Stimulated activated naive CD8-positive, alpha-beta T cell treated with anti-CD3 and anti-CD28 coated beads, Interleukin-15, amount 100 ng/mL, for 72 hours (primary cell): ENCODE measurements at regions not wholly inside any gene's neighbourhood (a gene's known extent, or its start where the extent isn't known, plus 50 kb on each side); places are given as distances from the start of the nearest gene placed in this dataset.
"Not testable (repeated sequence)": the region's sequence is repeated elsewhere in the genome, so short reads cannot be mapped to it uniquely, and the experiment has no call there.

Experiments
- ATAC-seq: fragments of 150-1000 bp; cut with Tn5 transposase; 2 replicates; pipeline ENCODE4 v1.10.0; 2021; ENCODE audit warnings: mild to moderate bottlenecking, moderate library complexity
- DNase-seq, 2 donors: peaks; one replicate each; pipeline ENCODE4 v3.0.0; 2021 to 2022
- H3K27ac Mint-ChIP-seq, 2 donors: one replicate each; pipeline ENCODE4 v1.8.0; 2022; ENCODE audit warnings: mild to moderate bottlenecking in 2 of 2, mixed read lengths in 2 of 2, moderate library complexity in 2 of 2
- H3K27me3 Mint-ChIP-seq: one replicate; pipeline ENCODE4 v1.8.0; 2022; ENCODE audit warnings: mixed read lengths
- H3K4me1 Mint-ChIP-seq: one replicate; pipeline ENCODE4 v1.8.0; 2022; ENCODE audit warnings: mild to moderate bottlenecking, mixed read lengths
- H3K4me3 Mint-ChIP-seq, 2 donors: one replicate each; pipeline ENCODE4 v1.8.0; 2022; ENCODE audit warnings: mild to moderate bottlenecking in 2 of 2, mixed read lengths in 2 of 2, moderate library complexity in 1 of 2
- H3K9me3 Mint-ChIP-seq, 2 donors: one replicate each; pipeline ENCODE4 v1.8.0; 2022; ENCODE audit warnings: mixed read lengths in 2 of 2

DNA sequence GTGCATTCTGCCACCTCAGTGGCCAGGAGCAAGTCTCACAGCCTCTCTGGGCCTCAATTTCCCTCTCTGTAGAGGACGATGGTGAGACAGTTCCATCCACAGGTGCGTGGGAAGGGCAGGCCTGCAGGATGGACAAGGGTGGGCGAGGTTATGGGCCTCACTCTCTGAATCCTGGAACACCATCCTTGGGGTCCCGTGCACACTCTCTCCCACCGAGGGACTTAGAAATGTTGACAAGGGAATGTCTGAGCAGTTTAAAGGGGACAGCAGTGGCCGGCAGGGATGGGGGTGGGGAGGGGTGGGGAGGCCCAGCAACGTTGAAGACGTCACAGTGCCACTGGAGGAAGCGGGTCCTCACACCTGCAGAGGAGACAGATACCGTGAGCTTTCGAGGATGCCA, 111.5 kb downstream of the FOXL3 start:
- Mint-ChIP-seq H3K4me3 (no peak overlapping the region), H3K4me1 (peaks cover 5% of the 10 kb centered on the region), H3K27ac (no peak overlapping the region), H3K9me3 (peaks cover 8 to 40% of the 10 kb centered on the region in 2 donors), H3K27me3 (no peaks in the 10 kb centered on the region)
- ATAC-seq (no peak), DNase-seq (no peak)

DNA sequence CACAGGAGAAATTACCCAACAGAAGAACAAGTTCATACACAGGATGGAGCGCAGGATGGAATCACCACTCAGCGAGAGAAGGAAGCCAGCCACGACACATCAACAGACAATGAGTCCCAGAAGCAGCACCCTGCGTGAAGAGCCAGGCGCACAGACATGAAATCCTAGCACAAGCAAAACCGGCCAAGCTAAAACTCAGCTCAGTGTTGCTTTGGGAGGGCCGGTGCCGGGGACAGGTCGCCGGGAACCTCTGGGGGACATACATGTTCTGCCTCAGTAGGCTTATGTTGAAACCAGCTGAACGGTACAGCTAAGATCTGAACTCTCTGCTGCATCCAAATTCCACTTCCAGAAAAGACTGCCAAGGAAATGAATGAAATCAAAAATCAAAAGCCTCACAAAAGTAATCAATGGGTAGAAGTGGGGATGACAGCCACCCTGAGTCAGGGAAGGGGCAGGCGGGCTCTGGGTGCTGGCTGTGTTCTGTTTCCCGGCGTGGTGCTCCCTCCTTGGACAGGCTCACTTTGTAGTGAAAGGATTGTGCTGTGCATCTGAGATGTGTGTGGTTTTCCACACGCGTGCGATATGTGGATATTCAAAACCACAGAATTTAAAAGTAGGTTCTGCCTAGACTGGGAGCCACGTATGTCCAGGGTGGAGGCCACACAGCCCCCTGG, 114.7 kb downstream of the PDGFA start:
- H3K9me3 Mint-ChIP-seq = peaks cover 0 to 13% of the 10 kb centered on the region in 2 donors
- ATAC-seq = no peak
- H3K4me1 Mint-ChIP-seq = peaks cover 5% of the 10 kb centered on the region
- H3K4me3 Mint-ChIP-seq = no peak overlapping the region
- DNase-seq = no peak
- no peak overlapping the region for H3K27ac Mint-ChIP-seq
- H3K27me3 Mint-ChIP-seq = no peaks in the 10 kb centered on the region

DNA sequence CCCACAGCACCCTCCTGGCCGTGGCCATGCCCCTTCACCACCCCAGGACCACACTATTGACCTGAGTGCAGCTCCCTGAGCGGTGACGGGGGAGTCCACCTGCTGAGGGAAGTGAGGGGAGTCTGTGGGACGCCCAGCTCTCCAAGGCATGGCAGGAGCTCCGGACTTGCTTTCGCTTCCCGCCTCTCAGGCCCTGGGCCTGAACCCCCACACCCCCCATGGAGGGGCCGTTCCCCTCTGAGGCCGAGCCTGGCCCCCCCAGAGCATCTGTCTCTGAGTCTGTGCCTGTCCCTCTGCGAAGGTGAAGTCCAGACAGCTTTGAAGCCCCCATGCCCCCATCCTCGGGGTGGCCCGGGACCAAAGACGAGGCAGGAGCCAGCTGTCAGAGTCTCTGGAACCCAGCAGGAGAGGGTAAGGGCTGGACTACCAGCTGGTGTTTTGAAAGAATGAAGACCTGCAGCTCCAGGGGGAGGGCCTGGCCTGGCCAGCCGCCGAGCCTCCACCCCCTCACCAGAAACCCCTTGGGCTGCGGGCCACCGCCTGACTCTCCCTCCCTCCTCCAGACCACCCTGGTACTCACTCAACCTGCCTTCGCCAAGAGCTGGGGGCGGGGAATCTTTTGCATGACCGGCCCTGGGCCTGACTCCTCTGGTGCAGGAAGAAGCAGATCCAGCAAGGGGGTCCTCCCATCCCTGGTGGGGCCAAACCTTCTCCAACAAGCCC, 114.0 kb downstream of the PDGFA start:
- Mint-ChIP-seq H3K4me3 (no peak overlapping the region), H3K27ac (peak overlapping the region in 1 of 2 donors; percentile 92), H3K27me3 (no peaks in the 10 kb centered on the region), H3K4me1 (peaks cover 5% of the 10 kb centered on the region), H3K9me3 (peaks cover 0 to 8% of the 10 kb centered on the region in 2 donors)
- ATAC-seq (no peak), DNase-seq (no peak)

DNA sequence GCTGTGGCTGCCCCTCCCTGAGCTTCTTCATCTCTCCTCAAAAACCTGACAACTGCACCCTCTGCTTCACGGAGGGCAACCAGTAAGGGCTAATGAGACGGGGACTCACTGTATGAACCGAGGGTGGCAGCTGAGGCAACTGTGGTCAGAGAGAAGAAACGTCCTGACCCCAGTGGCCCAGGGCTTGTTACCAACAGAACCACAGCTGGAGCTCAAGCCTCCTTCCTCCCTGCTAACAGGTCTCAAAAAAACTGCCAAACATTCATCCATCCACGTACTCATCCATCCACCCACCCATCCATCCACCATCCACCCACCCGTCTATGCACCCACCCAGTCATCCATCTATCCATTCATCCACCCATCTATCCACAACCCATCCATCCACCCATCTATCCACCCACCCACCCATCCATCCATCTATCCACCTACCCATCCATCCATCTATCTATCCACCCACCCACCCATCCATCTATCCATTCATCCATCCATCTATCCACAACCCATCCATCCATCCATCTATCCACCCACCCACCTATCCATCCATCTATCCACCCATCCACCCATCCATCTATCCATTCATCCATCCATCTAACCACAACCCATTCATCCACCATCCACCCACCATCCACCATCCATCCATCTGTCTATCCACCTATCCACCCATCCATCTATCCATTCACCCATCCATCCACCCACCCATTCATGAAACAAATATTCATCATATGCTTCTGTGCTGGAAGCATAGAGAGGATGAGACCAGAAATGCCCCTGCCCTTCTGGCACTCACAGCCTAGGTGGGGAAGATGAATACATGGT, 111.7 kb downstream of the PDGFA start:
- Mint-ChIP-seq H3K27ac (no peak overlapping the region), H3K9me3 (peaks cover 0 to 8% of the 10 kb centered on the region in 2 donors), H3K4me3 (no peak overlapping the region), H3K27me3 (no peaks in the 10 kb centered on the region), H3K4me1 (peaks cover 11% of the 10 kb centered on the region)
- ATAC-seq = no peak
- no peak for DNase-seq

DNA sequence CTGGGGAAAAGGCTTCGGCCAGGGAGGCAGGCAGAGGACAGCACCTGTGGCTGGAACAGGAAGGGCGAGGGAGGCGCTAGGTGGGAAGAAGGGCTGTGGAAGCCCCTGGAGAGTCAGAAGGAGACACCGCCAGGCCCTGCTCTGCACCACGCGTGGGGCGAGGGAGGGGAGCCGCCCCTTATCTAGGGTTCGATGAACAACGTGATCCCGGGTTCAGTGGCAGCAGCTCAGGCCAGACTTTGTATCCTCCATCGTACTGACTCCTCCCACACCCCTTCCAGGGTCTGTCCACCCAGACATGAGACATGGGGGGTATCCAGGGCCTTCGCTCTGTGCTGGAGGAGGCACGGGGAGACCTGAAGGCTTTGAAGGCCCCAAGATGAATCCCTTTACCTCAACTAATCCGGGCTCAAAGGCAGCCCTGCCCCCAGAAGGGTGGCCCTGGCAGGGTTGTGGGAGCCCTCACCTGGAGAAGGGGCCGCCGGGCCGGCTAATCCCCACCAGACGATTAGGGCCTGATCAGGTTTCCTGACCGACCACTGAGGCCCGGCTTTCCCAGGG, 110.8 kb downstream of the PDGFA start:
- DNase-seq = no peak
- Mint-ChIP-seq H3K4me1 (peaks cover 11% of the 10 kb centered on the region), H3K27me3 (no peaks in the 10 kb centered on the region), H3K4me3 (no peak overlapping the region), H3K9me3 (peaks cover 0 to 8% of the 10 kb centered on the region in 2 donors), H3K27ac (no peak overlapping the region)
- no peak for ATAC-seq

DNA sequence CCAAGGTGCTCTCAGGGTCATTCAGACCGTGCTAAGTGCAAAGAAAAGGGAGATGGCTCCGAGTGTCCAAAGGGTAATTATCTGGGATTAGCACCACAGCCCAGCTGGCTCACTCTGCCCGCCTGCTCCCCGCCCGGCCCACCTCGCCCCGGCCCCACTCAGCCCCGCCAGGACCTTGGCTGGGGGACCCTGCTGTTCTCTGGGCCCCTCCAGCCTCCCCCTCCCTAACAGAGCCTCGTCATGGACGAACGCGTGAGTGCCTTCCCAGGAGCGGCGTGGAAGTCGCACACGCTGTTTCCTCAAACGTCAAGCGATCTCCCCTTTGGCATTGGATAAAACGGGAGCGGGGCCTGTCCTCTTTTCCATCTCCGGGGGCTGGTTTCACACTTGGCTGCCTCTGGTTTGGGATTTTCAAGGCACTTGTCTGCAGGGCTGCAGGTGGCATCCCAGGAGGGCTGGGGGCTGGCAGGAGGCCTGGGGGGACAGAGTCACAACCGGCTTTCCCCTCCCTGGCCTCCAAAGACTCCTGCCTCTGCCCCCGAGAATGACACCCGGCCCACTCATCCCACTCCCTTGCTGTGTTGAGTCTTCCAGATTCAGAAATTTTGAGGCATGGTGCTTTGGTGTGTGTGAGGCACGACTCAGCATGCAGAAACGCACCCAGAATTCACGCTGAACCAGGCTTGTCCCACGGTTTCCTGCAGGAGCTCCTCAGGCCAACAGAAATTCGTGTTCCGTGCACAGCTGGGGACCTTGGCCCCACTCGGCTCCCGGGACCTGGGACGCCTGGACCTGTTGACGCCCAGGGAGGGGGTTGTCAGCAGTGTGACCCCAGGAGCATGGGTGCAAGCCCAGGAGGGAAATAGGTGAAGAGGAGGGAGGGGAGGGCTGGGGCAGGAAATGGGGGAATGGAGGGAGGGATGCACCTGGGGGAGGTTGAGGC, 110.0 kb downstream of the PDGFA start:
- DNase-seq = no peak
- no peak overlapping the region for H3K27ac Mint-ChIP-seq
- H3K27me3 Mint-ChIP-seq = no peaks in the 10 kb centered on the region
- peaks cover 0 to 8% of the 10 kb centered on the region in 2 donors for H3K9me3 Mint-ChIP-seq
- ATAC-seq = peak; percentile 20
- H3K4me3 Mint-ChIP-seq = no peak overlapping the region
- peaks cover 11% of the 10 kb centered on the region for H3K4me1 Mint-ChIP-seq

DNA sequence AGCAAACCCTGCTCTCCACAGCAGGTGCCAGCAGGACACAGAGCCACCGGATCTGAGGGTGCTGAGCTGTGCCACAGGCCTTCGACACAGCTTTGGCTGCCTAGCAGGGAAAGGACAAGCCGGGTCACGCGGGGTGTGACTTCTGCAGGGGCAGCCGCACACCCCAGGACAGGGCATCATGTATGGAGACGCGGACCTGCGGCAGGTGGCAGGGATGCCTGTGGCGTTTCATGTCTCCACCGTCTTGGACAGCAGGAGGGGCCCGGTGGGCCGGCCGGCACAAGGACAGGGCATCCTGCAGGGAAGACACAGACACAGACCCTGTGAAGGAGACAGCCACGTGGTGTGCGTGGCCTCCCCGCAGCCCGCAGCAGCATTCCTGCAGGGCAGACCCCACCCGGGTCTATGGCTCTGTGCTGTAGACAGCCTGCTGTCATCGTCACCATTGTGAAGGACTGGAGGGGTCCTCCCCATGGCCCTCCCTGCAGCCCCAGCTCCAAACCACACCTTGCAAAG, 109.2 kb downstream of the PDGFA start:
- Mint-ChIP-seq H3K4me3 (no peak overlapping the region), H3K27me3 (no peaks in the 10 kb centered on the region), H3K27ac (no peak overlapping the region), H3K4me1 (peaks cover 11% of the 10 kb centered on the region), H3K9me3 (peaks cover 0 to 8% of the 10 kb centered on the region in 2 donors)
- ATAC-seq (no peak), DNase-seq (no peak)

DNA sequence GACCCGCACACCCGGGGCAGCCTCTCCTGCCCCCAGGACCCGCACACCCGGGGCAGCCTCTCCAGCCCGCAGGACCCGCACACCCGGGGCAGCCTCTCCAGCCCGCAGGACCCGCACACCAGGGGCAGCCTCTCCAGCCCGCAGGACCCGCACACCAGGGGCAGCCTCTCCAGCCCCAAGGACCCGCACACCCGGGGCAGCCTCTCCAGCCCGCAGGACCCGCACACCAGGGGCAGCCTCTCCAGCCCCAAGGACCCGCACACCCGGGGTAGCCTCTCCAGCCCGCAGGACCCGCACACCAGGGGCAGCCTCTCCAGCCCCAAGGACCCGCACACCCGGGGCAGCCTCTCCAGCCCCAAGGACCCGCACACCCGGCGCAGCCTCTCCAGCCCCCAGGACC, 108.5 kb downstream of the PDGFA start:
- H3K4me3 Mint-ChIP-seq, ATAC-seq, DNase-seq, H3K27ac Mint-ChIP-seq, H3K4me1 Mint-ChIP-seq, H3K9me3 Mint-ChIP-seq, H3K27me3 Mint-ChIP-seq: not testable (repeated sequence)

DNA sequence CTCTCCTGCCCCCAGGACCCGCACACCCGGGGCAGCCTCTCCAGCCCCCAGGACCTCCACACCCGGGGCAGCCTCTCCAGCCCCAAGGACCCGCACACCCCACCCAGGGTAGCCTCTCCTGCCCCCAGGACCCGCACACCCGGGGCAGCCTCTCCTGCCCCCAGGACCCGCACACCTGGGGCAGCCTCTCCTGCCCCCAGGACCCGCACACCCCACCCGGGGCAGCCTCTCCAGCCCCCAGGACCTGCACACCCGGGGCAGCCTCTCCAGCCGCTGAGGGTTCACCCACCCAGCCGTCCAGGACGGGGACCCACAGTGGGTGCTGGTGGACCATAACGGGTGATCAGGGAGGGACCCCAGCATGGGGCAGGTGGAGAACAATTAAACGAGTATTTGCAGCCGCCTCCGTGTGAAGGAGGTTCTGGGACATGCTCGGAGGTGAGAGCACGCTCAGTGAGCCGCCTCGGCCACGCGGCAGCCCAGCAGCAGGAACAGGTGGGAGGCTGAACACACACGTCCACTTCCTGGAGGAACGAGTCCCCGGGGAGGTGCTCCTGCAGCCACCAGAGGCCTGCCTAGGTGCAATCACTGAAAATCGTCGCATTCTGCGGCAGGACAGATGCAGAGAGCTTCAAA, 107.9 kb downstream of the PDGFA start:
- Mint-ChIP-seq H3K27ac (no peak overlapping the region), H3K4me3 (no peak overlapping the region), H3K4me1 (peaks cover 7% of the 10 kb centered on the region), H3K9me3 (peaks cover 0 to 8% of the 10 kb centered on the region in 2 donors), H3K27me3 (no peaks in the 10 kb centered on the region)
- no peak for DNase-seq
- ATAC-seq = peak; percentile 27

DNA sequence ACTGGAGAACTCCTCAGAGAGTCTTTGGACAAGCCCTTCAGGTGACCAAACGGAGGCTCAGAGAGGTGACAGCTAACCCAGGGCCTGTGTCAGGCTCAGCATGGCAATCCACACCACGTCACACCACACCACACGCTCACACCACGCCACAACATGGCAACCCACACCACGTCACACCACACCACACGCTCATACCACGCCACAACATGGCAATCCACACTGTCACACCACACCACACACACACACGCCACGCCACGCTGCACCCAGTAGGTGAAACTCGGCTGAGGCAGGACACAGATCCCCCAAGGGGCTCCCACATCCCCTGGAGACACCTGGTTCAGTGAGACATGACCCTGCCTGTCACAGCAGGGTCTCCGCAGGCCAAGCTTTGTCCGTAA, 107.3 kb downstream of the PDGFA start:
- no peak overlapping the region for H3K27ac Mint-ChIP-seq
- ATAC-seq = no peak

DNA sequence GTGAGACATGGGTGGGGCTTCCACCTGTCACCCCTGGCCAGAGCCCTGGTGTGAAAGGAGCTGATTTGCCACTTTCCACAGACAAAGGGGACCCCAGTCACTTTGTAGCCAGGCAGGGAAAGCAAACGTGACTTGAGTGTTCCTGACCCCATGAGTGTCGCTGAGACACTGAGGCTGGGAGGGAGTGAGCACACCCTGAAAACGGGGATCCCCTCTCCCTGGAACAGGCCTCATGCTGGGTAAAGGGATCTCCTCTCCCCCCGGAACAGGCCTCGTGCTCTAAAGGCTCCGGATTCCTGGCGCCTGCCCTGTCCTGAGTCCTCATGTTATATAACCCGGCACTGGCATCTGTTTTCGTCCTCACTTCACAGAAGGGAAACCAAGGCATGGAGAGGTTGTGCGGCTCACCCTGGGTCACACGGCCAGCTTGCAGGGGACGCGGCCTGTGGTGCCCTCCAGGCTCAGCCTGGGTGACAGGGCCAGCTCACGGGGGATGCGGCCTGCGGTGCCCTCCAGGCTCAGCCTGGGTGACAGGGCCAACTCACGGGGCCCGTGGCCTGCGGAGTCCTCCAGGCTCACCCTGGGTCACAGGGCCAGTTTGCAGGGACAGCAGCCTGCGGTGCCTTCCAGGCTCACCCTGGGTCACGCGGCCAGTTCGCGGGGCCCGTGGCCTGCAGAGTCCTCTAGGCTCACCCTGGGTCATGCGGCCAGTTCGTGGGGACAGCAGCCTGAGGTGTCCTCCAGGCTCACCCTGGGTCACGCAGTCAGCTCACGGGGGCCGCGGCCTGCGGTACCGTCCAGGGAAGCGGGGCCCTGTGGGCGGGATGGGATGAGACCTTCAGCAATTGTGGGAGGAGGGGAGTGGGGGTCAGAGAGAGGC, 104.7 kb downstream of the PDGFA start:
- Mint-ChIP-seq H3K4me1 (peaks cover 7% of the 10 kb centered on the region), H3K4me3 (no peak overlapping the region), H3K27me3 (no peaks in the 10 kb centered on the region), H3K27ac (peak overlapping the region in 1 of 2 donors; percentile 83), H3K9me3 (peaks cover 9 to 15% of the 10 kb centered on the region in 2 donors)
- peak; percentile 36 for ATAC-seq
- DNase-seq = no peak

More for the DNA sequence above, 107.3 kb downstream of the PDGFA start:
- Mint-ChIP-seq H3K4me1 (peaks cover 7% of the 10 kb centered on the region), H3K27me3 (no peaks in the 10 kb centered on the region), H3K9me3 (peaks cover 0 to 10% of the 10 kb centered on the region in 2 donors), H3K4me3 (no peak overlapping the region)
- no peak for DNase-seq

DNA sequence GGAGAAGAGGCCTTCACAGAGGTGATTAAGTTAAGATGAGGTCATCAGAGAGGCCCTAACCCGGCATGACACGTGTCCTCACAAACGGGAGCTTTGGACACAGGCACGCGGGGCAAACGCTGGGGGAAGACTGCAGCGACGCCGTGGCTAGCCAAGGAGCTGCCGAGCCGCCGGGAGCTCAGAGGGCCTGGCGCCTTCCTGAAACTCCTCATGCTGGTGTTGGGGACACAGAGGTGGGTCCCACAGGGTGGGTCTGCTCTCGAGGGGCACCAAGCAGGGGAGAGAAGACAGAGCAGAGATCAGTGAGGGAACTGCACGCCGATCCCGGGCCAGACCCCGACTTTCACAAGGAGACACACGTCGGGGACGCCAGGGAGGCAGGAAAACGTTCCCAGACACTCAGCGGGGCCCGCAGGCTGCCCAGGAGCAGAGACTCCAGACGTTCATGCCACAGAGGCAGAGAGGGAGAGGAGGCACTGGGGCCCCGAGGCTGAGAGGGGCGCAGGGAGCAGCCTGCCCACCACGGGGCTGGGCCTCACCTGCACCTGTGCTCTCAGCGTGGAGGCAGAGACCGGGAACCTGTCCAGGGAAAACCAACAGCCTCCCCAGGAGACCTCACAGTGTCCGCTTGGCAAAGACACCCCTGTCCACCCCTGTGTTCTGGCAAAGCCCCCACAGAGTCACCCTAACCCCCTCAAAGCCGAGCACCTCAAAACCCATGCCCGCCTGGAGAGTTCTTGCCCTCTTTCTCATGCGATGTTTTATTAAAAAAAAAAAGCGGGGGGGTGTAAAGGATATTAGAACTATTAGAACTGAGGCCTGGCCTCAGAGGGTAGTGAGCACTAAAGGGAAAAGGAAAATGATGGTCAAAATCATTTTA, 103.8 kb downstream of the PDGFA start:
- no peaks in the 10 kb centered on the region for H3K27me3 Mint-ChIP-seq
- H3K27ac Mint-ChIP-seq = peak overlapping the region in 1 of 2 donors; percentile 63
- peaks cover 7% of the 10 kb centered on the region for H3K4me1 Mint-ChIP-seq
- DNase-seq = no peak
- ATAC-seq = no peak
- H3K9me3 Mint-ChIP-seq = peaks cover 9 to 15% of the 10 kb centered on the region in 2 donors
- no peak overlapping the region for H3K4me3 Mint-ChIP-seq
